ENCODE measurements at regions not wholly inside any gene's neighbourhood (a gene's known extent, or its start where the extent isn't known, plus 50 kb on each side); places are given as distances from the start of the nearest gene placed in this dataset.

DNA sequence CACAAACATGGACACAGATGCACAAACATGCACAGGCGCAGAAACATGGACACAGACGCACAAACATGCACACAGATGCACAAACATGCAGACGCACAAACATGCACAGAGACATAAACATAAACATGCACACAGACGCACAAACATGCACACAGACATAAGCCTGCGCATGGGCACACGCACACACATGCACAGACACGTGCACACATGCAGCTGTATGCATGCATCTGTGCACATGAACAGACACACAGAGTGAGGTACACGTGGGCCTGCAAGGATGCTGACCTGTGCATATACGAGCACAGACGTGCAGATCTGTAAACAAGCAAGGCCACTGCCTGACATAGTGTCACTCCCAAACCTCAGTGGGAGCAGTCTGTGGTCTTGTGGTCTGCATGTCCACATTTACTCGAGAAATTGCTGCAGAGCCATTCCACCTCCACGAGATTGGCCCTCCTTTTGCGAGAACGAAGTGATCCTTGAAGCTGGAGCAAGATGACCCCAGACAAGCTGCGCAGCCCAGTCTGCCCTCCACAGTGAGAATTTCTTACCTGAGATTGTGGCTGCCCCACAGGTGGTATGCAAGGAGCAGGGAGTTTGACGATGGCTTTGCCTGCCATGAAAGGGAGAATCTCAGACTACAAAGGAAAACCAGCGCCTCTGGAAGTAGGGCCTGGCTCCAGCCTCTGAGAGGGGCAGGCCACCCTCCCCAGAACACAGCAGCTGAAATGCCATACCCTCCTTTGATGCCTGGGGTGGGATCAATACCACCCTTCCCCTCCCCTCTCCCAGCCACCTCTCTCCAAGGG is 299.9 kb downstream of the BRD1 start:
- Histone ChIP-seq H3K36me3 (ENCODE audit: control insufficient read depth in 1 of 2, insufficient read depth in 2 of 2, low read length in 2 of 2) (no peaks in the 10 kb centered on the region; a peak in 1 of 4 replicates), H3K4me2 (ENCODE audit: low read length) (no peak overlapping the region), H3K27me3 (ENCODE audit: insufficient read depth, low read length) (no peaks in the 10 kb centered on the region), H3K4me3 (replicated peaks in 1 of 2; ENCODE audit: low read depth in 1 of 2, low read length in 2 of 2) (no peak overlapping the region), H4K20me1 (ENCODE audit: insufficient read depth) (no peaks in the 10 kb centered on the region), H3K4me1 (ENCODE audit: control insufficient read depth in 1 of 2, insufficient read depth in 2 of 2, low read length in 2 of 2) (no peaks in the 10 kb centered on the region), H2AFZ (ENCODE audit: low read depth, low read length, poor library complexity, severe bottlenecking) (no peak overlapping the region), H3K9ac (ENCODE audit: low read length) (no peak overlapping the region), H3K27ac (ENCODE audit: low read depth, low read length) (no peak overlapping the region), H3K9me3 (ENCODE audit: control insufficient read depth in 1 of 2, insufficient read depth in 1 of 2, low read depth in 1 of 2, low read length in 2 of 2) (no peaks in the 10 kb centered on the region), H3K79me2 (ENCODE audit: insufficient read depth, low read length) (peaks cover 2% of the 10 kb centered on the region; the same call in 1 of the 2 replicates), H3K9me2 (ENCODE audit: insufficient read depth) (no peaks in the 10 kb centered on the region)
- no peak for DNase-seq (ENCODE audit: low read depth, low spot score)
- no peak for TF ChIP-seq SIN3A (IDR thresholded peaks at IDR 0.05; ENCODE audit: low read depth)
- TF ChIP-seq POLR2A (IDR thresholded peaks at IDR 0.05; ENCODE audit: borderline replicate concordance, extremely low read depth, insufficient read depth, insufficient read length), result no peak
- no peak for TF ChIP-seq ZBTB33 (IDR thresholded peaks at IDR 0.05; ENCODE audit: extremely low read depth, insufficient replicate concordance, low read length)
- no peak for TF ChIP-seq EZH2phosphoT487 (IDR thresholded peaks at IDR 0.05; ENCODE audit: borderline replicate concordance)
- no peak for TF ChIP-seq CEBPB (IDR thresholded peaks at IDR 0.05; ENCODE audit: low read depth)
- TF ChIP-seq ELF1 (IDR thresholded peaks at IDR 0.05; ENCODE audit: borderline replicate concordance, low read depth), result no peak
- TF ChIP-seq YY1 (IDR thresholded peaks at IDR 0.05; ENCODE audit: extremely low read depth, insufficient replicate concordance, low read depth, low read length), result no peak
- TF ChIP-seq CBX3 (IDR thresholded peaks at IDR 0.05; ENCODE audit: low read depth), result no peak
- TF ChIP-seq, protein P1, sequence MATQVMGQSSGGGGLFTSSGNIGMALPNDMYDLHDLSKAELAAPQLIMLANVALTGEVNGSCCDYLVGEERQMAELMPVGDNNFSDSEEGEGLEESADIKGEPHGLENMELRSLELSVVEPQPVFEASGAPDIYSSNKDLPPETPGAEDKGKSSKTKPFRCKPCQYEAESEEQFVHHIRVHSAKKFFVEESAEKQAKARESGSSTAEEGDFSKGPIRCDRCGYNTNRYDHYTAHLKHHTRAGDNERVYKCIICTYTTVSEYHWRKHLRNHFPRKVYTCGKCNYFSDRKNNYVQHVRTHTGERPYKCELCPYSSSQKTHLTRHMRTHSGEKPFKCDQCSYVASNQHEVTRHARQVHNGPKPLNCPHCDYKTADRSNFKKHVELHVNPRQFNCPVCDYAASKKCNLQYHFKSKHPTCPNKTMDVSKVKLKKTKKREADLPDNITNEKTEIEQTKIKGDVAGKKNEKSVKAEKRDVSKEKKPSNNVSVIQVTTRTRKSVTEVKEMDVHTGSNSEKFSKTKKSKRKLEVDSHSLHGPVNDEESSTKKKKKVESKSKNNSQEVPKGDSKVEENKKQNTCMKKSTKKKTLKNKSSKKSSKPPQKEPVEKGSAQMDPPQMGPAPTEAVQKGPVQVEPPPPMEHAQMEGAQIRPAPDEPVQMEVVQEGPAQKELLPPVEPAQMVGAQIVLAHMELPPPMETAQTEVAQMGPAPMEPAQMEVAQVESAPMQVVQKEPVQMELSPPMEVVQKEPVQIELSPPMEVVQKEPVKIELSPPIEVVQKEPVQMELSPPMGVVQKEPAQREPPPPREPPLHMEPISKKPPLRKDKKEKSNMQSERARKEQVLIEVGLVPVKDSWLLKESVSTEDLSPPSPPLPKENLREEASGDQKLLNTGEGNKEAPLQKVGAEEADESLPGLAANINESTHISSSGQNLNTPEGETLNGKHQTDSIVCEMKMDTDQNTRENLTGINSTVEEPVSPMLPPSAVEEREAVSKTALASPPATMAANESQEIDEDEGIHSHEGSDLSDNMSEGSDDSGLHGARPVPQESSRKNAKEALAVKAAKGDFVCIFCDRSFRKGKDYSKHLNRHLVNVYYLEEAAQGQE (IDR thresholded peaks at IDR 0.05; ENCODE audit: low read depth), result no peak
- no peak for TF ChIP-seq POLR2AphosphoS5 (IDR thresholded peaks at IDR 0.05; ENCODE audit: low read depth, low read length)
- TF ChIP-seq EZH2 (IDR thresholded peaks at IDR 0.05), result no peak
- TF ChIP-seq, protein P2, sequence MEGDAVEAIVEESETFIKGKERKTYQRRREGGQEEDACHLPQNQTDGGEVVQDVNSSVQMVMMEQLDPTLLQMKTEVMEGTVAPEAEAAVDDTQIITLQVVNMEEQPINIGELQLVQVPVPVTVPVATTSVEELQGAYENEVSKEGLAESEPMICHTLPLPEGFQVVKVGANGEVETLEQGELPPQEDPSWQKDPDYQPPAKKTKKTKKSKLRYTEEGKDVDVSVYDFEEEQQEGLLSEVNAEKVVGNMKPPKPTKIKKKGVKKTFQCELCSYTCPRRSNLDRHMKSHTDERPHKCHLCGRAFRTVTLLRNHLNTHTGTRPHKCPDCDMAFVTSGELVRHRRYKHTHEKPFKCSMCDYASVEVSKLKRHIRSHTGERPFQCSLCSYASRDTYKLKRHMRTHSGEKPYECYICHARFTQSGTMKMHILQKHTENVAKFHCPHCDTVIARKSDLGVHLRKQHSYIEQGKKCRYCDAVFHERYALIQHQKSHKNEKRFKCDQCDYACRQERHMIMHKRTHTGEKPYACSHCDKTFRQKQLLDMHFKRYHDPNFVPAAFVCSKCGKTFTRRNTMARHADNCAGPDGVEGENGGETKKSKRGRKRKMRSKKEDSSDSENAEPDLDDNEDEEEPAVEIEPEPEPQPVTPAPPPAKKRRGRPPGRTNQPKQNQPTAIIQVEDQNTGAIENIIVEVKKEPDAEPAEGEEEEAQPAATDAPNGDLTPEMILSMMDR (IDR thresholded peaks at IDR 0.05 in 2 of 3, conservative IDR thresholded peaks at IDR 0.05 in 1 of 3; ENCODE audit: borderline replicate concordance in 1 of 3, insufficient read depth in 1 of 3, low read depth in 2 of 3, low read length in 2 of 3), result no peak
- ChIA-PET CTCF (no interaction called here), RAD21 (ENCODE audit: low non-redundant PET in 1 of 2, low total read pairs in 2 of 2, uncharacterized antibody in 2 of 2, unreplicated experiment in 2 of 2) (no interaction called here), POLR2A (no interaction called here)
- intact Hi-C loops (cut with micrococcal nuclease), result no loop called here
- ATAC-seq, result no peak
- no TSS peak for BruUV-seq (replicated peaks)
